GM19455 (cell line): ENCODE measurements at regions not wholly inside any gene's neighbourhood (a gene's known extent, or its start where the extent isn't known, plus 50 kb on each side); places are given as distances from the start of the nearest gene placed in this dataset.

Source experiments
- ATAC-seq: cut with Tn5 transposase; IDR thresholded peaks from one replicate; pipeline ENCODE4 v1.9.1; 2021; ENCODE audit not compliant: unreplicated experiment

DNA sequence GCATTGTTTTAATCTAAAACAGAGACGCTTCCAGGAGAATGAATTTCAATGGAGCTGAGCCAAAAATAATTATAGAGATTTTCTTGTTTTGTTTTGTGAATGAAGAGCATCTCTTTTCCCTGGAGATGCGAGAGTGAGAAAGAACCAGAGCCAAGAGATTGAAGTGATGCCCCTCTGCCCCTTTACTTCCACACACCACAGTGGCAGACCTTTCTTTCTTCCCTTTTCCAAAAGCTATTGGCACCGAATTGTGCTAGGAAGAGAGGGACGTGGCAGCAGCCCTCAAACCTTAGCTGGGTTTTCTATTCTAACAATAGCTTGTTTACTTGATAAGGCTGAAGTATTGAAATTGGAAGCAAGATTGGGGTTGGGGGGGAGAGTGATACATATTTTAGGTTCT, 133.0 kb upstream of the TMEM161B start:
- no peak for ATAC-seq

DNA sequence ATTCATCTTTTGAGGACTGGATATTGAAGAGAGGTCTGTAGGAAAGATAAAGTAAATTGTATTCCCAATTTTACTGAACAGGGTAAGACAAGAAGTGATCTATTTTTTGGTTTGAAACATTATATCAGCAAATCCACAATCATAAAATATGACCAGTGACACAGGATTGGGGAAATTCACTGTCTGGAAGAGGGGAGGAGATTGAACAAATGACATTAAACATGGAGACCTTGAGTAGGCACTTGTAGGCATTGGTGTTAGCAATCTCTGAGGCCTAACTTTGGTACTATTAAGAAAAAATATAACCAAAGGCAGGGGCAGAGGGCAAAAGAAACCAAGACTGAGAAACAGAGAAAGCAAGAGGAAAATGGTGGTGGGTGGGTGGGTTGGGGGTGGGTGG, 132.6 kb upstream of the TMEM161B start:
- ATAC-seq: no peak

DNA sequence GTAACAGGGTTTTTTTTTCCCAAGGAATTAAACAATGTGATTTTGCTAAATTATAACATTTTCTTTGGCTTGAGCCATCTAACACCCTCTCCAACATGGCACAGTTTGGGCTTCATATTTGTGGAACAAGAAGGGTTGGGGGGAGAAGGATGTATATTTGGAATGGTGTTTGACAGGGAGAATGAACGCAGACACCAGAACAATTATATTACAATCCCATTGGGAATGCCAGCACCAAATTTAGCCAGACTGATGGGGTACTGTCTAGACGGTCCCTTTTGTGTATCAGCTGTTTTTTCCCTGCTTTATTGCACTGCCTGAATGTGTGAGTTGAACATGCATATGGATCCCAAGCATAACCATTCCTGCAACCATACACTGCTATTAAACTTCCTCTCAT, 130.9 kb upstream of the TMEM161B start:
- ATAC-seq: no peak

DNA sequence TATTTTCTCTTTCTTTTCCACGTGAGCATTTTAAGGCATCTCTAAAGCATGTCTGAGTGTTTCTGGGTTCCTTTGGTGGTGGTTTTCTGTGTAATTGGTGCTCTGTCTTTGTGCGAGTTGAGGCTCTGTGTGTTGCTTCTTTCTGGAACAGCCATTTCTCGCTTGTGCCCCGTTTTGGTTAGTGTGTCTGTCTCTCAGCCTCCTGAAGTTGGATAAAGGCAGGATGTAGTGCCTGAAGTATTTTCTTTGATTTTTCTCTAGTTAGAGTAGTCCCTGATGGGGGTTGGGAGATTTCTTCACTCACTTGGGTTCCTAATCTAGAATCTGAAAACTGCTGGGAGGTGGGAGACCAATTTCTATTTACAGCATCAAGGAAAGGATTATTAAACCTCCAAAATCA, 129.7 kb upstream of the TMEM161B start:
- ATAC-seq: no peak

DNA sequence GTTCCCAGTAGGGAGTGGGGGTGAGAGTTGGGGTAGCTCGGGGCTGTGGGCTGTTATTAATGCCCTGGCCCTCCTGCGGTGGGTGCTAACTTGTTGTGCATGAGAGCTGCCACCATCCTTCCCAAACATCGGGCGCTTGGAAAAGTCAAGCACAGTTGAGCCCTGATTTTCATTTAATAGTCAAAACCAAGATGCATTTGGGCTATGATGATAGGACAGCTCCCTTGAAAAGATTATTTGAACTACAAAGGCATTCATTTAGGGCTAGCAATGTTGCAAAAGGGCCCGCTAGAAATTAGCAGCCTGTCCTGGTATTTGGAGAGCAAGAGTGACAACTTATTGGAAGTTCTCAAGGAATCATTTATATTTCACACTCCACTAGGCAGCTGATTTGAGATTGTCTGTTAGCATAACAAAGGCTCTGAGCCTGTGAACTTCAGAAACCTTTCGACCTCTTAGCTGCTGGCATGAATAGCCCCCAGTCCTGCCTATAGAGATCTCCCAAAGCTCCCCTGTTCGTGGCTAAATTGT, 128.2 kb upstream of the TMEM161B start:
- no peak for ATAC-seq

DNA sequence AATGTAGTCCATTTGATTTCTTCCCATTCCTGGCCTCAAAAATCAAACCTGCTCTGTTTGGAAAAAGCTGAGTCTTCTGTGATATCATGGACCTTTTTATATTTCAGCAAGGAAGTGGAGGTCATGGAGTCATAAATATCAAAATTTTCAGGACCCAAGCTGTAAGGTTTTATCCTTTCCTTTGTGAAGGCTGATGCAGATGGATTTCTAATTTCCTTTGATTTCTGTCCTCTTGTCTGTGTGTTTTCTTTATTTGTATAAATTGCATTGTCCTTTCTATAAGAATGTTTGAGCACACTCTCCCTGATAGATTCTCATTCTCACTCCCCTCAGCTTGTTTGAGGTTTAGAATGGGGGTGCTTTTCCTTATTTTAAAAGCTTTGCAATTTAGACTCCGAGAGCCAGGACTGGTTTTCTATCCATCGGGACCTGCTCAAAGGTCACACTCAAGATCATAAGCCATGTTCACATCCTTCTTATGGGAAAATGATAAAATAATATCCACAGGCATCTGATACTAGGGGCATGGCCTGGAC, 127.4 kb upstream of the TMEM161B start:
- no peak for ATAC-seq

DNA sequence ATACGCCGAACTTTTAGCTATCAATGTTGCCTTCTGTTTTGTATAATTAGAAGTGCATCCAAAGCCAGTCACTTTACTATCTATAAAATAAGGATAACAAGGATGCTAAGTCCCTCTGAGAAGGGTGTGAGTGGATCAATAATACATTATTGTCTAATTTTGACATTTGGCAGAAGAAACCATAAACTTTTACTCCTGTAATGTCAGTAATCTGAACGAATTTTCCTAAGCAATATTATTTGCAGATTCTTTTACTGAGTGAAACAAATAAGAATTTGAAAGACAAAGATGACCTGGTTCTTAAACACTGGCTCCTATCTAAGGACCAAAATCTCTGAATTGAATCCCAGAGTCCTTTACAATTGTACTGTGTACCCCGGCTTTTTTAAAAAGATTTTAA, 126.6 kb upstream of the TMEM161B start:
- ATAC-seq: no peak

DNA sequence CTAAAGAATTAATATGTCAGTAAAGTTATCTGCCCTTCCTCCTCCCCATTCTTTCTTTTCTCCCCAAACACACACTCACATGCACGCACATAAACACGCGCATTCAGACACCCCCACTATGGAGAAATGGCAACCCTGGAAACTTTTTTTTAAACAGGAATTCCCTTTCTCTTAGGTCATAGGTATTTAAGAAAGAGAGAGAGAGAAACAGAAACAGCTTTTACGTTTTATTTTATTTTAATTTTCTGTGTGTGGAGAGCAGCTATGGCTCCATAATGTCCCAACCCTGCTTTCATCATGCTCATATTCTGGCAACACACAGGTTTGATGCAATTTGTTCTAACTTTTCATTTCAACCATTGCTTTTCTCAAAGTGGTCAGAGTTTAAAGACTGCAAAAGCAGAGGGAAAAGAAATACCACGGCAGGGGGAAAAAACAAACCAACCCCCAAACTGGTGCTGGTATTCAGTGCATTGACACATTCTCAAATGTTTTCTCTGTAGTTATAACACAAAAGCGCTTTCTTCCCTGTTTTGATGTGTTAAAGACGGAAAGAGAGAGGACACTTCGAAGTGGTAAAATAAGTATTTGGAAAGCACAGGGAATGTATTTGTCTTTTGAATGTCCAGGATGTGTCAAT, 126.0 kb upstream of the TMEM161B start:
- no peak for ATAC-seq

DNA sequence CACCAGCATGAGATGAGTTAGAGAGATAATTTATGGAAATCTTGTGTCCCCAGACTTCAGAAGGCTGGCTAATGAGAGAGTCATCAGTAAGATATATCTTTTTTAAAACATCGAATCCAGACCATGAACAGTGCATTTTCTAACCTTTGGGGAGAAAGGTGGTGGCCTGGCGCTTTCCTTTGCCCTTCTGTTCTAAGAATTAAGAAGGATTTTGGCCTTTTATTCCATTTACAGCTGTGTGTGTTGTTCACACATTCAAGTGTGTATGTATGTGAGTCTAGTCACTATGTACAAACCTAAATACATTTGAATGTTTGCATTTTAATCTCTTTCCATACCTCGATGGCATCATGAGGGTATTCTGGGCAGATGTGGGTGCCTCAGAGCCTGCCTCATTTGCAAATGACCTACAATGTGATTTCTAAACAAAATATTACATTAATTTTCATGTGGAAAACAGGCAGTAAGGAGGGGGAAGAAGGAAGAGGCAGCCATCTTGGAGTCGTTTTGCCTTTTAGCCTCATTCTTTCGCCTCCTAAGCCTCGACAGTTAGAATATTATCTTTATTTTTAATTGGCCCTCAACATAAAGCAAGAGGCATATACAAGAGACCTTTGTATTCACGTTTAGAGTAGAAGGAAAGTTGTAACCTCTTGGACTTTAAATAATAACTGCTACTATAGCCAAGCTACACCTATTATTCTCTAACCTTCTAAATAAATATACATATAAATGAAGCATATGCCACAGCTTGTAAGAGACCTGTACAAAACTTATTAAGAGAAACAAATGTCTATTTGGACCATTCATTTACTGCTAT, 125.3 kb upstream of the TMEM161B start:
- no peak for ATAC-seq

DNA sequence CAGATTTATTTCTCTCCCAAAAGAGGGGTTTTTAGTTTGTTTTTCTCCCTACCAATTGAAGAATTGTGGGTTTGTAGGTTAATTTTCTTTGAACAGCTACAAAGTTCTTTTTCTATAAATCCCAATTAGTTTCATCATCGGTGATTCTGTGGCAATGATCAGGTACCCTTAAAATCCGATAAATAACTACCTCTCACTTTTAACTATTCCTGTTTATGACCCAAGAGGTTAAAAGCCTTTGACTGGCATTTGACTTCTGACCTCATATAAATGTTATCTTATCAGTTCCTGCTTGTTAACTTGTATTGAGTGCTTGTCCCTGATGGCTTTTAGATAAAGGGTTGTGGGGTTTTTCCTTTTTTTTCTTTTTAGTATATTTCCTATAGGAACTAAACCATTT, 124.4 kb upstream of the TMEM161B start:
- no peak for ATAC-seq

DNA sequence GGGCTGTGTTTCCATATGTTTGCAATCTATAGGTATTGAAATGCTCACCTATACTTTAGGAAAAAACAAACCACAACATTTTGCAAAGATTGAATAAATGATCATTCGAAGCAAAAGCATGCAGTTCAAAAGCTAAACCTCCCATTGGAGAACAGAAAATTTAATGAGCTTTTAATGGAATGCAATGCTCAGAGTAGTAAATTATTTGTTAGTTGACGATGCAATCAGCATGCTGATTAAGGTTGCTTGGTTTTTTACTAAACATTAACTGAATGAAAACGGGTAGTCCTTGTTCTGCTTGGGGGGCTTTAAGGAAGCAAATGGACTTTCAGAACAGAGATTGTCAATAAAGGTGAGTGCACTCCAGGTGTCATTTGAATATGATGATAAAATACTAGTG, 123.3 kb upstream of the TMEM161B start:
- ATAC-seq: no peak

DNA sequence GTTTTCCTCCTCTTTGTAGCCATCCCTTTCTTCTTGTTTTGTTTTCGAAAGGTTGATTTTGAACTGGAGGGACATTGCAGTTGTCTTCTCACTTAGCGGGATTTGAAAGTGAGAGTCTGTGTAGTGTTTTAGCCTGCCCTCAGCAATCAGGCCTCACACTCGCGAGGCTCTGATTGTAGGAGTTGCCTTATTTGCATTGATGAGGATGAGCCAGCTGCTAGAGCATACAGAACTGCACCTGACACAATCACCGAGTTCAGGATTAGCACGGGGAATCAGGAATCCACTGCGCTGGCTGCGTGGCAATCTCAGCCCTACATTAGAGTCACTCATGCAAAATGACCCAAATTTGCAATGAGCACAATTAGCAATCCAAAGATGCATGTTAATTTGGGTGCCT, 122.5 kb upstream of the TMEM161B start:
- ATAC-seq: no peak

DNA sequence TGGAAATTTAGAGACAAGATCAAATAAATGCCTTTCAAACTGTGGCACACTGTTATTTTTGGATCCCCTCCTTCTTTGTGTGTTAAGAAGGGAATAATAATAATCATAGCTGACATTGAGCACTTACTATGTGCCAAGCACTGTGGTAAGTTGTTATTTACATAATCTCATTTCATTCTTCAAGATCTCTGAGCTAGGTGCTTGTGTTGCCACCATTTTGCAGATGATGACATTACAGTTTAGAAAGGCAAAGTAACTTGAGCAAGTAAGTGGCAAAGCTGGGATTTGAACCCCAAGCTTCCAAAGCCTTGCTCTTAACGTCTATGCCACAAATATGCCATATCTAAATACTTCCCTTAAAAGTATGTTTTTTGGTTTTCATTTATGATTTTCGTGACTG, 121.8 kb upstream of the TMEM161B start:
- ATAC-seq: no peak

DNA sequence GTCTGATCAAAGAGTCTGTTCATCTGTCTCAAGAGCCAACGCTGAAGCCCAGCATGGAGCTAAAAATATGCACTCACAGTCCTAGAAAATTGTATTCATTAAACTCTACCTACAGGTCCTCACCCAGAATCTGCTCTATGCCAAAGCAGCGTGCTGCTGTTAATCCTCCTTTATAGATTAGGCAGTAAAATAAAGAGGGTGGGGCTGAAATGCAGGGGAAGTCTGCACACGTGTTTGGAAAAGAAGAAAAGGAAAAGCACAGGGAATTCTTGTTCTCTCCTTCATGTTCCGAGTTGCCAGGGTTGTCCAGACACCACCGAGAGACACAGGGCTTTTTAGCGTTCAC, 121.4 kb upstream of the TMEM161B start:
- ATAC-seq: no peak

DNA sequence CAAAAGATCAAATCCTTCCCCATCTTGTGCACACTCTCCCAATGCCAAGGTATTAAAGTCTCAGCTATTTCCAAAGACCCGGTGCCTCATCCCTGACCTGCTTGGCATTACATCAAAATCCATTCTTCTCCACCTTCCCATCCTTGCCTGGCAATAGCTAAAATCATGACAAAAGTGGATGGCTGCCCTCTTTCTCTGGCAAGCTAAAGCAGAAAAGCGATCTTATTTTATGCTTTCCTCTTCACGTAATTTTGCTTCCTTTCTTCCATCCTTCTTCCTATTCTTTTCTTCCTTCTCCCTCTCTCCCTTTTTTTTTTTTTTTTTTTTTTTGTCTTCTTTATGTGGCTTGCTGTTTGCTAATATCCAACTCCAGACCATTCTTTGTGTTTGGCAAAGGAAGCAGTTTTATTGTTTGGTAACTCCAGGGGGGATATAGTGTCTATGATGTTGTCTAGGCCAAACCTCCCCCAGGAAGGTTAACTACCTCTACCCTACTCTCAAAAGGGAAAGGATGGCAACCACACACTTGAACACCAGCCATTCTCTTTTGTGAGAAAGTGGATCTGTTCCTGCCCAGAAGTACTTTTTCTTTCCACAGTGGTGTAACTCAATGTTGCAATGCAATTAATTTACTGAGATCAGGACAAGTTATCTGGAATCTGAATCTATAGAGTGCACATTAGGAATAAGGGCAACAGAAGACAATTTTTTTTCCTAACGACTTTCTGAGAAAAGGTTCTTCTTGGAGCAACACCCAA, 120.9 kb upstream of the TMEM161B start:
- no peak for ATAC-seq

DNA sequence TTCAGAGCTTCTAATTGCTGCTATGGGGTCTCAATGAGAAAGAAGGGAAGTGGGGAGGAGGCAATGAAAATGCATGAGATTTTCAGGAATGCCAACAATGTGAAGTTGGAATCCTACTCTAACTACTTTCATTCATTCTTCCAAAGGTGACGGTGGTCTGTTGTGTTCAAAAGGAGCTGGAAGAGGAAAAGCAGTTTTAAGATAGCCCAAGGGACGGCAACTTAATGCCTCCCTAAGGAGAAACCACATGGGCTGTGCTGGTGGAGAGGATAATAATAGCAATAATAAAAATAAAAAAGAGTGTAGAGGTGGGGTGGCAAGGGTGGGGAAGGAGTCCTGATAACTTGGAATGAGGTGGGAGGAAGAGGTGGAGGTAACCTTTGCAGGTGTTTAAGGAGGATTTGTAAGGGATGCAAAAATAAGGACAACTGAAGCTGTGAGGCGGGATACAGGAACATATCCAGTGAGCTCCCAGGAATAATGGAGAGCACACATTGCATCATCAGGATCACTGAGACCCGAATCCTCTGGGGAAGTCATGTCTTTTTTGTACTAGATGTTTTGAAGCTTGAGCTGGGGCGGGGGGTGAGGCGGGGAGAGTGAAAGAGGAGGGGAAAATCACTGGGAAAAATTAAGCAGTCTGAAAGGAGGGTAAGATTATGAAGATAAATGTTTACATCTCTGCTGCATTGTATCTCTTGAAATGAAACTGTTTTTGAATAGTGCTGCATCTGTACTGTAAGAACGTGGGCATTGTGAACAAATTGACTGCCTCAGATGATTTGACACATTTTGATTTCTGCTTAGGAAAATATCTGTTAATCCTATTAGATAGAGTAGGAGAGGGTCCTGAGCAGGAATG, 120.1 kb upstream of the TMEM161B start:
- no peak for ATAC-seq

DNA sequence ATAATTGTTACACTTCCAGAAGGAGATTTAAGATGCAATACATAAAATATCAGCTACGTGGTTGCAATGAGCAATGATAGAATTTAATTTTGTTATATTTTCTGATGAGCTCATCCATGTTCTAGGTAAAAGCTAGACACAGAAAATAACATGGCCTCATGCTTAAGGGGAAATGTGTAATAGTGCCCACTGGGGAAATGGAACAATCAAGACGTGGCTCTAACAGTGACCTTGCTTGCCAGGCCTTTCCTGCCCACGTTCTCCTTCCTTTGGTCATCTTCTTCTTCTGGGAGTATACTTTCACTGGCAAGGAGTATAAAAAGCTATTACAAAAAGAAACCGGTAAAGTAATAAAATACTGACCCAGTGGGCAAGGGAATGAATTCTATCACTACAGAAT, 116.2 kb upstream of the TMEM161B start:
- ATAC-seq: no peak

DNA sequence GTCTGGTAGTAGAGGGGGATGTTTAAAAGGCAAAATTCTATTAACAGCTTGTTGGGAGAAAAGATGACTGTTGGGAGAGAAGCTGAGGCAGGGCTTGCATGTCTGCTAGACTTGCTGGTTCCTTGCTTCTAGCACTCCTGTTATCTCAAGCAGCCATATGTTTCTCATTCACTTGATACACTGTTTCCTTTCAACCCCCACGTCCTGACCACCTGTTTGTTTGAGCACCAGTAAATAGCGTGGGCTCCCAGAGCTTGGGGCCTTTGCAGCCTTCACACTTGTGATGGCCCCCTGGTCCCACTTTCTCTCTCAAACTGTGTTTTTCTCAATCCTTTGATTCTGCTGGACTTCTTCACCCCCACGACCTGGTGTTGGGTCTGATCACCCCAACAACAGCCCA, 111.7 kb upstream of the TMEM161B start:
- ATAC-seq: no peak

DNA sequence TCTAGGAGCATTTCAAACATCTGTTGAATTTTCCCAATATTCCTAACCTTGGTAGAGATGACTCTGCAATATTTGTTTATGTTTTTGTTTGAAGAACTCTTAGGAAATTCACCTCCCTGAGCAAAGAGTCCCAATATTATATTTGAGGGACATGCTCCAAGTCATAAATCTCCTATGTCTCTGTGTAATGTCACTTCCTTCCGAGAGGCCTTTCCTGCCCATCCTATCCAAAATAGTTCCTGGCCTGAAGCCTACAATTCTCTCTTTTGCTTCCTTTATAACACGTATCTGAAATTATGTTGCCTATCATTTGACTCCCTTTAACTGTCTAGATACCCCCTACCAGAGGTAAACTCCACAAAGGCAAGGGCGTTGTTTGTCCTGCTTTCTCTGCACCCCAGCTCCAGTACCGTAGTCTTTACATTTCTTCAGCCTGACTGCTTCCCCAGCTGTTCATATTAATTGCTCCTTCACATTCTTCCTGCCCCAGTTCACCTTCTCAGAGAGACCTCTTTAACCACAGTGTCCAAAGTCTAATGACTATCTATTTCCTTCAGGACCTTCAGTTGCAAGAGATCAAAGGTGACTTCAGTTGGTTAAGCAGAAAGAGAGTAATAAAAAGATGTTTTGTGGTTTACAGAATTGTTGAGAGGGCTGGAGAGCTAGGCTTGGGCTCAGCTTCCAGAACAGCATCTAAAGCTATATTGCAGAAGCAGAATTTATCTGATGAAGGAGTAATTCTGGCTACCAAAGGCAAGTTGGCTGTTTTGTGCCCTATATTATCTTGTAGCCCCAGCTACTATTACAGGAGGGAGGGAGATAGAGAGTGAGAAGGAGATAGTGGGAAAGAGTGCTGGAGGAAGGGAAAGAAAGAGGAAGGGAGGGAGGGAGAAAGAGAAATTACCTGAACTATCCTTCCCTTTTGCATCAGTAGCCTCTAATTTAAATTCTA, 109.3 kb upstream of the TMEM161B start:
- ATAC-seq: no peak

DNA sequence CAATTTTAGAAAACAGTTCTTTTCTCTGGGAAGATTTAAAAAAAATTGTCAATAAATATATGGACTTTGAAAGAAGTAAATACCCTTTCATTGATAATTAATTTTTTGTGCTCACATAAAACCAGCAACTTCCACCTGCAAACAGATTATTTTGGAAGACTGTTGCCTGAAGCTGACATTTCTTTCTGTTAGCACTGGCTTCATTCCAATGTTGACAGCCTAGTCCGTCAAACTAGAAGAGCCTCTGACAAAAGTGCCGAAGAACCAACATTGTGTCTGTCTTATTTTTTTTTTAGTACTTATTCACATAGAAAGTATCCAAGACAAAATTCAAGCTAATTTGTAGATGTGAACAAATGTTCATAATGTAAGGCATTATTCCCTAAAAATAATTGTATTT, 108.6 kb upstream of the TMEM161B start:
- ATAC-seq: no peak
